Prostate gland (tissue), 2 donors: ENCODE measurements at regions not wholly inside any gene's neighbourhood (a gene's known extent, or its start where the extent isn't known, plus 50 kb on each side); places are given as distances from the start of the nearest gene placed in this dataset.

Experiments
- DNase-seq: peaks from one replicate; pipeline ENCODE4 v3.0.0-alpha.2; 2019; ENCODE audit warnings: low spot score
- H3K27ac ChIP-seq, 2 donors: fragments of 200-600 bp; sonication (generic); 2 replicates each; pipeline ENCODE4 v1.5.1; 2017 to 2019
- H3K27me3 ChIP-seq: fragments of 200-600 bp; sonication (generic); replicated peaks from 2 replicates; pipeline ENCODE4 v1.5.1; 2019; ENCODE audit not compliant: insufficient read depth
- H3K36me3 ChIP-seq, 2 donors: fragments of 200-600 bp; sonication (generic); 1 replicate in 1 of 2; 2 replicates in 1 of 2; pipeline versions ENCODE4 v1.5.1 to v1.8.1; 2017 to 2019
- H3K4me1 ChIP-seq: fragments of 200-600 bp; sonication (generic); replicated peaks from 2 replicates; pipeline ENCODE4 v1.5.1; 2019
- H3K4me3 ChIP-seq, 2 donors: fragments of 200-600 bp; sonication (generic); 2 replicates each; pipeline ENCODE4 v1.5.1; 2017 to 2019
- H3K9me3 ChIP-seq: fragments of 200-600 bp; sonication (generic); 2 replicates; pipeline ENCODE4 v1.5.1; 2017
- POLR2A ChIP-seq: fragments of 450-650 bp; IDR thresholded peaks from one replicate; pipeline ENCODE4 v1.6.1; 2016; ENCODE audit warnings: antibody characterized with exemption, mild to moderate bottlenecking
- POLR2AphosphoS5 ChIP-seq: sonication (generic); formaldehyde crosslinking; IDR thresholded peaks from one replicate; pipeline ENCODE4 v1.6.1; 2017; ENCODE audit warnings: antibody characterized with exemption
- WGBS: methylation state at CpG from one replicate; pipeline ENCODE4 v1.1.5; 2018; 5-methylcytosine and 5-hydroxymethylcytosine counted together
- intact Hi-C: fragments of 100-400 bp; cut with DNase I; formaldehyde crosslinking; loops from one replicate; pipeline ENCODE4 v1.14.2; 2022
- TF ChIP-seq, protein P1 (sequence below), 4 experiments: fragments of 200-600 bp in 2 of 4; fragments of 450-650 bp in 2 of 4; sonication (generic) in 2 of 4; IDR thresholded peaks; 1 replicate in 3 of 4; 2 replicates in 1 of 4; pipeline ENCODE4 v1.5.1; 2016 to 2019; ENCODE audit warnings: antibody characterized with exemption in 4 of 4, mild to moderate bottlenecking in 2 of 4, moderate library complexity in 2 of 4

GRCh38 chr4:87732033-87732765 is 67.2 kb upstream of the IBSP start:
- intact Hi-C loops, result no loop called here
- Histone ChIP-seq H3K36me3 (no peaks in the 10 kb centered on the region), H3K9me3 (no peaks in the 10 kb centered on the region), H3K27me3 (no peaks in the 10 kb centered on the region), H3K4me3 (no peak overlapping the region), H3K27ac (no peak overlapping the region), H3K4me1 (no peaks in the 10 kb centered on the region)
- WGBS, result 66% methylated on average over 8 of the region's 8 CpGs
- TF ChIP-seq, protein P1, sequence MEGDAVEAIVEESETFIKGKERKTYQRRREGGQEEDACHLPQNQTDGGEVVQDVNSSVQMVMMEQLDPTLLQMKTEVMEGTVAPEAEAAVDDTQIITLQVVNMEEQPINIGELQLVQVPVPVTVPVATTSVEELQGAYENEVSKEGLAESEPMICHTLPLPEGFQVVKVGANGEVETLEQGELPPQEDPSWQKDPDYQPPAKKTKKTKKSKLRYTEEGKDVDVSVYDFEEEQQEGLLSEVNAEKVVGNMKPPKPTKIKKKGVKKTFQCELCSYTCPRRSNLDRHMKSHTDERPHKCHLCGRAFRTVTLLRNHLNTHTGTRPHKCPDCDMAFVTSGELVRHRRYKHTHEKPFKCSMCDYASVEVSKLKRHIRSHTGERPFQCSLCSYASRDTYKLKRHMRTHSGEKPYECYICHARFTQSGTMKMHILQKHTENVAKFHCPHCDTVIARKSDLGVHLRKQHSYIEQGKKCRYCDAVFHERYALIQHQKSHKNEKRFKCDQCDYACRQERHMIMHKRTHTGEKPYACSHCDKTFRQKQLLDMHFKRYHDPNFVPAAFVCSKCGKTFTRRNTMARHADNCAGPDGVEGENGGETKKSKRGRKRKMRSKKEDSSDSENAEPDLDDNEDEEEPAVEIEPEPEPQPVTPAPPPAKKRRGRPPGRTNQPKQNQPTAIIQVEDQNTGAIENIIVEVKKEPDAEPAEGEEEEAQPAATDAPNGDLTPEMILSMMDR (IDR thresholded peaks at IDR 0.05), result no peak
- TF ChIP-seq POLR2AphosphoS5 (no peak), POLR2A (no peak)
- DNase-seq, result no peak

DNA sequence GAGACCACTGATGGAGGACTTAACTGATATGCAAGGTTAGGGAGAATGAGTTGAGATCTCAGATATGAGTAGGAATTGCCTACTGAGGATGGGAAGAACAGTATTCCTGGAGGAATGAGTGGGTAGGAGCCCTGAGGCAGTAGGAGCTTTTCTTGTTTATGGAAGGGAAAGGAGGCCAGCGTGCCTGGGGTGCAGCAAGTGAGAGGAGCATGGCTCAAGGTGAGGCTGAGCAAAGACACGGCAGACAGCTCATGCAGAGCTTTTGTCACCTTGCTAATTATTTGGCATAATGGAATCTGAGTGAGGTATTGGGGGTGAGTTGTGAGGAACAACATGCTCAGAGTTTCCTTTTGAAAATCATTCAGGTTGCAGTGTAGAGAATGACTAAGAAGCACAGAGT is 65.3 kb upstream of the IBSP start:
- no peak for DNase-seq
- TF ChIP-seq, protein P1 (IDR thresholded peaks at IDR 0.05), result no peak
- TF ChIP-seq POLR2AphosphoS5, result no peak
- TF ChIP-seq POLR2A, result no peak
- no peaks in the 10 kb centered on the region for H3K27me3 ChIP-seq
- H3K27ac ChIP-seq, result no peak overlapping the region
- no peak overlapping the region for H3K4me3 ChIP-seq
- H3K36me3 ChIP-seq, result no peaks in the 10 kb centered on the region
- no peaks in the 10 kb centered on the region for H3K9me3 ChIP-seq
- H3K4me1 ChIP-seq, result no peaks in the 10 kb centered on the region
- intact Hi-C loops, result no loop called here
- 80% methylated on average over 2 of the region's 2 CpGs for WGBS

GRCh38 chr4:87734936-87735335 is 64.4 kb upstream of the IBSP start:
- Histone ChIP-seq H3K4me1 (no peaks in the 10 kb centered on the region), H3K4me3 (no peak overlapping the region), H3K27me3 (no peaks in the 10 kb centered on the region), H3K36me3 (no peaks in the 10 kb centered on the region), H3K27ac (no peak overlapping the region), H3K9me3 (no peaks in the 10 kb centered on the region)
- DNase-seq, result no peak
- WGBS, result 75% methylated on average over 4 of the region's 4 CpGs
- intact Hi-C loops, result no loop called here
- TF ChIP-seq, protein P1 (IDR thresholded peaks at IDR 0.05), result no peak
- no peak for TF ChIP-seq POLR2A
- TF ChIP-seq POLR2AphosphoS5, result no peak

- H3K4me3 ChIP-seq, result no peak overlapping the region
- no peaks in the 10 kb centered on the region for H3K9me3 ChIP-seq
- no peak for TF ChIP-seq POLR2A
- TF ChIP-seq, protein P1 (IDR thresholded peaks at IDR 0.05), result no peak
- TF ChIP-seq POLR2AphosphoS5, result no peak
- intact Hi-C loops, result no loop called here
- DNase-seq, result no peak
- H3K4me1 ChIP-seq, result no peaks in the 10 kb centered on the region
- H3K27ac ChIP-seq, result no peak overlapping the region
- H3K36me3 ChIP-seq, result no peaks in the 10 kb centered on the region
- H3K27me3 ChIP-seq, result no peaks in the 10 kb centered on the region
These were observed 60.9 kb upstream of the IBSP start for GRCh38 chr4:87738483-87738882.

DNA sequence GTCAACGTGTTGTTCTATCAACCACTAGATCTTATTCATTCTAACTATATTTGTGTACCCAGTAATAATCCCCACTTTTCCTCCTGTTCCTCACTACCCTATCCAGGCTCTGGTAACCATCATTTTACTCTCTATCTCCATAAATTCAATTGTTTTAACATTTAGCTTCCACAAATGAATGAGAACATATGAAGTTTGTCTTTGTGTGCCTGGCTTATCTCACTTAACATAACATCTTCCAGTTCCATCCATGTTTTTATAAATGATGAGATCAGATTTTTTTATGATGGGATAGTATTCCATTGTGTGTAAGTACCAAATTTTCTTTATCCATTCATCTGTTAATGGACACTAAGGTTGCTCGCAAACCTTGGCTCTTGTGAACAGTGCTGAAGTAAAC is 59.9 kb upstream of the IBSP start:
- intact Hi-C loops, result no loop called here
- Histone ChIP-seq H3K27me3 (no peaks in the 10 kb centered on the region), H3K4me1 (no peaks in the 10 kb centered on the region), H3K27ac (no peak overlapping the region), H3K4me3 (no peak overlapping the region), H3K36me3 (no peaks in the 10 kb centered on the region), H3K9me3 (no peaks in the 10 kb centered on the region)
- DNase-seq, result no peak
- WGBS, result 38% methylated on average over 2 of the region's 2 CpGs
- TF ChIP-seq POLR2A (no peak), POLR2AphosphoS5 (no peak)
- TF ChIP-seq, protein P1 (IDR thresholded peaks at IDR 0.05), result no peak
